ENCODE measurements at regions not wholly inside any gene's neighbourhood (a gene's known extent, or its start where the extent isn't known, plus 50 kb on each side); places are given as distances from the start of the nearest gene placed in this dataset.

DNA sequence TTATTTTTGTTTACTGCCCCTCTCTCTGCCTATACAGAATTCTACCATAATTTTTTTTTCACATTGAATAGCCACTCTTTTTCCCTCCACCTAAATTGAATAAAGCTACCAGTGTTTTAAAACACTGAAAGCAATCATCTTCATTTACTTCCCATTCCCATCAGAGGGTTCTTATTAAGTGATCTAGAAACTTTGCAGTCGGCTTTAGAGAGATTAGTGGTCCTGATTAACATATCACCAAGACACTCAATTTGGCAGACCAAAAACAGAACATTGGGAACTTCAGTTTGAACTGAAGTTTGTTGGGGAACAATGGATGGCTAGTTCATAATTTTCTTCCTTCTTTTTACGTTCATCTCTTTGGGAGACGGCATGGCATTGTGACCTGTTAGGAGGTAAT is 249.5 kb downstream of the CBLN4 start:
- H3K27ac ChIP-seq: no peak overlapping the region
- WGBS (ENCODE audit: insufficient coverage, low coverage, low lambda C conversion rate, missing lambda C conversion rate): 83% methylated on average over 2 of the region's 3 CpGs

DNA sequence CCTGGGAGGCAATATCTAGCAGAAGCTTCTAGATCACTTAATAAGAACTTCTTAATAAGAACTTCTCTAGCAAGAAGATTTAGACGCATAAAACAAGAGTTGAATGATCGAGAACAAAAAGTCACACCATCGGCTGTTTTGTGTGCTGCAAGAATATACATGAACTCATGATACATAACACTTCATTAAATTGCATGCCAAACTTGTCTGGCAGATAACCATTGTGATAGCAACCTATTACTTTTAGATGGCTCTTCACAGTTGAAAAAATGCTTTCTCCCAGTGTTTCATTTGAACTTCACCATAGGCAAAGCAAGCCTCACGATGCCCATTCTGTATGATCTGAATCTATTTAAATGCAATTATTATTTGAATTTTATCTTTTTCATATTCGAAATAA is 249.9 kb downstream of the CBLN4 start:
- no peak for ATAC-seq
- TF ChIP-seq POLR2A (IDR thresholded peaks at IDR 0.05): no peak
- TF ChIP-seq, protein P1, sequence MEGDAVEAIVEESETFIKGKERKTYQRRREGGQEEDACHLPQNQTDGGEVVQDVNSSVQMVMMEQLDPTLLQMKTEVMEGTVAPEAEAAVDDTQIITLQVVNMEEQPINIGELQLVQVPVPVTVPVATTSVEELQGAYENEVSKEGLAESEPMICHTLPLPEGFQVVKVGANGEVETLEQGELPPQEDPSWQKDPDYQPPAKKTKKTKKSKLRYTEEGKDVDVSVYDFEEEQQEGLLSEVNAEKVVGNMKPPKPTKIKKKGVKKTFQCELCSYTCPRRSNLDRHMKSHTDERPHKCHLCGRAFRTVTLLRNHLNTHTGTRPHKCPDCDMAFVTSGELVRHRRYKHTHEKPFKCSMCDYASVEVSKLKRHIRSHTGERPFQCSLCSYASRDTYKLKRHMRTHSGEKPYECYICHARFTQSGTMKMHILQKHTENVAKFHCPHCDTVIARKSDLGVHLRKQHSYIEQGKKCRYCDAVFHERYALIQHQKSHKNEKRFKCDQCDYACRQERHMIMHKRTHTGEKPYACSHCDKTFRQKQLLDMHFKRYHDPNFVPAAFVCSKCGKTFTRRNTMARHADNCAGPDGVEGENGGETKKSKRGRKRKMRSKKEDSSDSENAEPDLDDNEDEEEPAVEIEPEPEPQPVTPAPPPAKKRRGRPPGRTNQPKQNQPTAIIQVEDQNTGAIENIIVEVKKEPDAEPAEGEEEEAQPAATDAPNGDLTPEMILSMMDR (IDR thresholded peaks at IDR 0.05): no peak
- Histone ChIP-seq H3K4me1 (no peaks in the 10 kb centered on the region), H3K9me3 (no peaks in the 10 kb centered on the region), H3K27me3 (no peaks in the 10 kb centered on the region), H3K27ac (no peak overlapping the region), H3K36me3 (no peaks in the 10 kb centered on the region), H3K4me3 (no peak overlapping the region)
- intact Hi-C loops (cut with DNase I): no loop called here
- 79% methylated on average over 5 of the region's 5 CpGs for WGBS (ENCODE audit: insufficient coverage, low coverage, low lambda C conversion rate, missing lambda C conversion rate)
- DNase-seq: no peak

More for the DNA sequence above, 249.5 kb downstream of the CBLN4 start:
- H3K4me3 ChIP-seq: no peak overlapping the region
- TF ChIP-seq POLR2A (IDR thresholded peaks at IDR 0.05): no peak
- TF ChIP-seq, protein P1 (IDR thresholded peaks at IDR 0.05): no peak
- ATAC-seq (no peak), DNase-seq (no peak)
- no peaks in the 10 kb centered on the region for H3K27me3 ChIP-seq
- H3K9me3 ChIP-seq: no peaks in the 10 kb centered on the region
- H3K4me1 ChIP-seq: no peaks in the 10 kb centered on the region
- no peaks in the 10 kb centered on the region for H3K36me3 ChIP-seq
- intact Hi-C loops (cut with DNase I): no loop called here

DNA sequence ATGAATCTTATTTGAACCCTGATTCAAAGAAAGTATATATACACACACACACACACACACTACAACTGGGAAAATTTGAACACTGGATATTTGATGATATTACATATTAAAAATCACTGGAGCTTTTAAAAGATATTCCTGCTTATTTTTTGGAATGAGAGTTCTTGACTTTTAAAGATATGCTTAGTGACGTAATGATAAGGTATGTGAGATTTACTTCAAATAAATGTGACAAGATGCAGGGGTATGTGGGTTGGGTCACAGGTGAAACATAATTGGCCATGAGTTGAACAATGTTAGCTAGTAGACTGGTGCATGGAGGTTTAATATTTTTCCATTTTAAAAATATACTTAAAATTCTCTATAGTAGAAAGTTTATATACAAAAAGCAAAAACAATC is 258.6 kb downstream of the CBLN4 start:
- DNase-seq: no peak
- no peak for ATAC-seq
- Histone ChIP-seq H3K9me3 (no peaks in the 10 kb centered on the region), H3K36me3 (no peaks in the 10 kb centered on the region), H3K27me3 (no peaks in the 10 kb centered on the region), H3K4me3 (no peak overlapping the region), H3K4me1 (no peaks in the 10 kb centered on the region), H3K27ac (no peak overlapping the region)
- intact Hi-C loops (cut with DNase I): no loop called here
- TF ChIP-seq, protein P1 (IDR thresholded peaks at IDR 0.05): no peak
- TF ChIP-seq POLR2A (IDR thresholded peaks at IDR 0.05): no peak
- 88% methylated on average over 1 of the region's 1 CpG for WGBS (ENCODE audit: insufficient coverage, low coverage, low lambda C conversion rate, missing lambda C conversion rate)

DNA sequence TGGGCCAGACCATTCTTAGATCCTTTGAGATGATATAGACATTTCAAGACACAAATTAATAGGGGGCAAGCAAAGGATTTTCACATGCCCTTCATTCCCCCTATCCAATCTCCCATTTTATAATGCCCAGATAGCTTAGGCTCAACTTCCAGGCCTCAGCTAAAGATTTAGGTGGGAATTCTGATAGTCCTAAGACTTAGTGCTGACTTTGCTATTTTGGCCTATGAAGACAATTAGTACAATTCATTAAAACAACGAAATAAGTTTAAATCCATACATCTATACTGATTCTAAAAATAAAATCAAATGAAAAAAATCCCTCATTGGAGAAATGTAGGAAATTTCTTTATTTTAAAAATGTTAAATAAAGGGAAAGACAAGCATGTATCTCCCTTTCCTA is 259.5 kb downstream of the CBLN4 start:
- intact Hi-C loops (cut with DNase I): no loop called here

More for the DNA sequence above, 259.5 kb downstream of the CBLN4 start:
- no peak for ATAC-seq
- no peak overlapping the region for H3K4me3 ChIP-seq
- no peaks in the 10 kb centered on the region for H3K4me1 ChIP-seq
- H3K27ac ChIP-seq: no peak overlapping the region
- no peaks in the 10 kb centered on the region for H3K36me3 ChIP-seq
- TF ChIP-seq POLR2A (IDR thresholded peaks at IDR 0.05): no peak
- TF ChIP-seq, protein P1 (IDR thresholded peaks at IDR 0.05): no peak
- H3K9me3 ChIP-seq: no peaks in the 10 kb centered on the region
- no peak for DNase-seq
- no peaks in the 10 kb centered on the region for H3K27me3 ChIP-seq
- WGBS (ENCODE audit: insufficient coverage, low coverage, low lambda C conversion rate, missing lambda C conversion rate): 54% methylated on average over 1 of the region's 1 CpG
